NB4 (cell line): ENCODE measurements at regions not wholly inside any gene's neighbourhood (a gene's known extent, or its start where the extent isn't known, plus 50 kb on each side); places are given as distances from the start of the nearest gene placed in this dataset.

Experiments
- MYC ChIP-seq: IDR thresholded peaks from 2 replicates; pipeline ENCODE4 v1.6.1; 2011; ENCODE audit warnings: low read depth, low read length
- POLR2A ChIP-seq: IDR thresholded peaks from 2 replicates; pipeline ENCODE4 v1.6.1; 2011; ENCODE audit warnings: mild to moderate bottlenecking; ENCODE audit not compliant: insufficient read length; ENCODE audit errors: extremely low read depth
- TF ChIP-seq, protein P1 (sequence below): IDR thresholded peaks from one replicate; pipeline ENCODE4 v1.5.1; 2012; ENCODE audit warnings: low read depth, low read length
- TF ChIP-seq, protein P2 (sequence below): IDR thresholded peaks from 2 replicates; pipeline ENCODE4 v1.6.1; 2011; ENCODE audit warnings: low read depth, low read length

DNA sequence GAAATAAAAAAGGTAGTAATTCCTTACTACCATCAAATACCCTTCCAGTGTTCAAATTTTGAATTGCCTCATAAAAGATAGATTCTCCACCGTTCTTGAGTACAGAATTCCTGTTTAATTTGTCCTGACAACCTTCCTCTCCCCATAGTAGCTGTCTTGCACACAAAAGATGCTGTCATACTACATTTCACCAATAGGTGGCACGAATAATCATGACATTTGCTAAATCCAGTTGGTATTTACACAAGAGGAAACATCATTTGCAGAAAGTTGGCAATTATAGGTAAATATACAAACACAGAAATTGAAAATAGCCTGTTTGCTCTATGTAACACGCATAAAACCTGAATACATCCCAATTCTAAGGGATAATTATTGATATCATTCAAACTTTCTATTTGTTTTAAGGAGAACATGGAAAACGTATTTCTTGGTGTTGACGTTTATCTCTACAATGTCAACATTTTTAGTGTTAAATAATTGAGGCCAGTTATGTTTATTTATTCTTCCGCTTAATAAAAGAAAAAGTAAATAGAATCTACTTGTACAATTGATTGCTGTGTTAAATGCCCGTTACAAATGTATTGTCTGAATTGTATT lies 58.3 kb upstream of the CLDN10 start:
- TF ChIP-seq, protein P1, sequence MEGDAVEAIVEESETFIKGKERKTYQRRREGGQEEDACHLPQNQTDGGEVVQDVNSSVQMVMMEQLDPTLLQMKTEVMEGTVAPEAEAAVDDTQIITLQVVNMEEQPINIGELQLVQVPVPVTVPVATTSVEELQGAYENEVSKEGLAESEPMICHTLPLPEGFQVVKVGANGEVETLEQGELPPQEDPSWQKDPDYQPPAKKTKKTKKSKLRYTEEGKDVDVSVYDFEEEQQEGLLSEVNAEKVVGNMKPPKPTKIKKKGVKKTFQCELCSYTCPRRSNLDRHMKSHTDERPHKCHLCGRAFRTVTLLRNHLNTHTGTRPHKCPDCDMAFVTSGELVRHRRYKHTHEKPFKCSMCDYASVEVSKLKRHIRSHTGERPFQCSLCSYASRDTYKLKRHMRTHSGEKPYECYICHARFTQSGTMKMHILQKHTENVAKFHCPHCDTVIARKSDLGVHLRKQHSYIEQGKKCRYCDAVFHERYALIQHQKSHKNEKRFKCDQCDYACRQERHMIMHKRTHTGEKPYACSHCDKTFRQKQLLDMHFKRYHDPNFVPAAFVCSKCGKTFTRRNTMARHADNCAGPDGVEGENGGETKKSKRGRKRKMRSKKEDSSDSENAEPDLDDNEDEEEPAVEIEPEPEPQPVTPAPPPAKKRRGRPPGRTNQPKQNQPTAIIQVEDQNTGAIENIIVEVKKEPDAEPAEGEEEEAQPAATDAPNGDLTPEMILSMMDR = peak; percentile 55
- TF ChIP-seq POLR2A = no peak
- TF ChIP-seq, protein P2, sequence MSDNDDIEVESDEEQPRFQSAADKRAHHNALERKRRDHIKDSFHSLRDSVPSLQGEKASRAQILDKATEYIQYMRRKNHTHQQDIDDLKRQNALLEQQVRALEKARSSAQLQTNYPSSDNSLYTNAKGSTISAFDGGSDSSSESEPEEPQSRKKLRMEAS = no peak
- no peak for TF ChIP-seq MYC
